Right hindlimb (tissue), 1 donor: ENCODE measurements at regions not wholly inside any gene's neighbourhood (a gene's known extent, or its start where the extent isn't known, plus 50 kb on each side); places are given as distances from the start of the nearest gene placed in this dataset.
"Not testable (repeated sequence)": the region's sequence is repeated elsewhere in the genome, so short reads cannot be mapped to it uniquely, and the experiment has no call there.

Experiments used
- DNase-seq: peaks from one replicate; pipeline ENCODE4 v3.0.0-alpha.2; 2018

GRCh38 chr2:138906549-138906948 lies 126.4 kb upstream of the NXPH2 start:
- DNase-seq, result no peak

GRCh38 chr2:138902239-138902871 lies 122.2 kb upstream of the NXPH2 start:
- DNase-seq, result no peak

- no peak for DNase-seq
These were observed 121.3 kb upstream of the NXPH2 start for GRCh38 chr2:138901530-138901929.

GRCh38 chr2:138898855-138899254 lies 118.7 kb upstream of the NXPH2 start:
- DNase-seq, result no peak

GRCh38 chr2:138897274-138897673 lies 117.1 kb upstream of the NXPH2 start:
- DNase-seq, result no peak

GRCh38 chr2:138893746-138894145 lies 113.6 kb upstream of the NXPH2 start:
- no peak for DNase-seq

- DNase-seq, result no peak
These were observed 100.9 kb upstream of the NXPH2 start for GRCh38 chr2:138881126-138881525.

- DNase-seq, result no peak
These were observed 99.7 kb upstream of the NXPH2 start for GRCh38 chr2:138879931-138880330.

GRCh38 chr2:138877421-138877820 lies 97.2 kb upstream of the NXPH2 start:
- no peak for DNase-seq

- no peak for DNase-seq
These were observed 94.1 kb upstream of the NXPH2 start for GRCh38 chr2:138874251-138874650.

GRCh38 chr2:138872116-138872515 lies 91.9 kb upstream of the NXPH2 start:
- DNase-seq, result not testable (repeated sequence)

GRCh38 chr2:138871312-138871711 lies 91.1 kb upstream of the NXPH2 start:
- no peak for DNase-seq

GRCh38 chr2:138867341-138867740 lies 87.2 kb upstream of the NXPH2 start:
- no peak for DNase-seq

GRCh38 chr2:138866797-138867196 lies 86.6 kb upstream of the NXPH2 start:
- no peak for DNase-seq

GRCh38 chr2:138853761-138854160 lies 73.6 kb upstream of the NXPH2 start:
- no peak for DNase-seq

- DNase-seq, result no peak
These were observed 73.1 kb upstream of the NXPH2 start for GRCh38 chr2:138853296-138853695.

GRCh38 chr2:138846216-138846821 lies 66.1 kb upstream of the NXPH2 start:
- no peak for DNase-seq

- DNase-seq, result no peak
These were observed 62.2 kb upstream of the NXPH2 start for GRCh38 chr2:138842341-138842740.

GRCh38 chr2:138841459-138841858 lies 61.3 kb upstream of the NXPH2 start:
- DNase-seq, result no peak

GRCh38 chr2:138838851-138839620 lies 58.8 kb upstream of the NXPH2 start:
- DNase-seq, result no peak

GRCh38 chr2:138831691-138832090 lies 51.5 kb upstream of the NXPH2 start:
- no peak for DNase-seq

GRCh38 chr2:138831154-138831553 lies 51.0 kb upstream of the NXPH2 start:
- DNase-seq, result no peak

GRCh38 chr2:138830547-138830946 lies 50.4 kb upstream of the NXPH2 start:
- no peak for DNase-seq
